Iris pigment epithelial cell (primary cell): ENCODE measurements at regions not wholly inside any gene's neighbourhood (a gene's known extent, or its start where the extent isn't known, plus 50 kb on each side); places are given as distances from the start of the nearest gene placed in this dataset.

ENCODE experiments used
- DNase-seq: peaks from one replicate; pipeline ENCODE4 v3.0.0-alpha.2; 2011; ENCODE audit warnings: low read depth

DNA sequence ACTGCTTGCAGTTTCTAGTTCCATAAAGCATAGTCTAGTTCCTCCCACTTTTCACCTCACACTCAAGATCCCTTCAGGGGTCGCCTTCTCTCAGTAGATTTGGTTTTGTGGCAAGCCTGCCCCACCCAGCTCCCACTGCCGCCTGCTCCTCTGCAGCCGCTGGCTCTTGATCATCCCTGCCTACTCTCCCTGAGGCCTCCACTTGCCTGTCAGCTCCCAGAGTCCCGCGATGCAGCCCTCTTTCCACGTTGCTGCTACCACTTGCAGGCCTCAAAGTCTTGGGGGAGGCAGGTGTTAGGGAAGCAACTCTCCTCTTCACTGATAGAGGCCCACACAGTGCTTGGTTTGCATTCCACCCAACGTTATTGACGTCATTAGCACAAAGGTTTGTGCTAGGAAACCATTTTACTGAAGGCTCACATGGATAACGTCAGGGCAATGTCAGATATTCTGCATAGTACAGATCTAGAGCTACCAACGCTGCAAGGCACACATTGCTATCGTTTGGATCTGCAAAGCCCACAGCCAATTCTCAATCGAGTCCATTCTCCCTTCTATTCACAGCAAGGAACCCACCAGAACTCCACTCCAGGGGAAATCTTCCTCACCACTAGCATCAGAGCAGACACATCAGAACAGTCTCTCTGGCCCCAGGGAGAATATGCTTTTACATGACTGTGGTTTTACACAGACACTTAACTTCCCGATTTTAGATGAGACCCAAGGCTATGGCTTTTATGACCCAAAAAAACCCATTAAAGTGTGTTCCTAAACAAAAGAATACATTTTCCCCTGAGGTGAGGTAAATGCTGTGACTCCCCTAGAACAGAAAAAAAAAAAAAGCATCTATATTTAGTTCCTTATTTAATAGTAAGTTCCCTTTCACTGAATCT is 519.5 kb upstream of the CAMK1G start:
- DNase-seq = no peak

DNA sequence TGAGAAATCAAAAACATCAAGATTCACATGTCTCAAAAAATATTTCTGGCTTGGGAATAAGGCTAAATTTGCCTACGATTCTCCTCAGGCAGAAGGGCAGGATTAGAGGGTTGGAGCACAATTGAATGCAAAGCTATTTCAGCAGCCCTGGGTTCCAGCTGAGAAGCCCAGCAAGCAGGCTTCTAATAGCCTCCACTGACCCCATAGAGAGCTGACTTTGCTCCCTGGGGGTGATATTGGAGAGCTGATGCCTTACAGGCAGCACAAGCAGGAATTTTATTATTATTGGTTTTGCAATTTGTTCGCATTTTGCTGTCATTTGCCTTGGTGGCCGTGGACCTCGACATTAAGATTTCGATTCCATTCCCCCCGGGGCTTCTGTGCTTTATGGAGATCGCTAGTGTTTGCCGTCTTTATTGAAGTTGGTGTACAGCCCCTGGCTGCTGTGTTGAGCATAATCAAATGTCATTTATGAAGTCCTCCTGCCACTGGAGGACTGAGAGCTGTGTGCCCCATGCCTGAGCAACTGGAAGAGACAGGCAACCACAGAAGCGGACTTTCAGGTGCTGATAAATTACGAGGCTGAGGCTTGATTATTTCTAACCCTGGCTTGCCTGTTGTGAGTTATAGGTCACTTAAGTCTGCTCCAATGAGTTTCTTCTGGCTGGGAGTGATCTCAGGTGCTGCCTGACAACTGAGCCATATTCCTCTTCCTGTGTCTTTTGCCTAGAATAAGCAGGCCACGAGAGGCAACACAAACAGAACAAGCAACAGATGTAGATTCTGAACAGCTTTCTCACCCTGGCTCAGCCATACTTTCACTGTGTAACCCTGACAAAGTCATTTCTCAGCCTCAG is 518.4 kb upstream of the CAMK1G start:
- DNase-seq = no peak

DNA sequence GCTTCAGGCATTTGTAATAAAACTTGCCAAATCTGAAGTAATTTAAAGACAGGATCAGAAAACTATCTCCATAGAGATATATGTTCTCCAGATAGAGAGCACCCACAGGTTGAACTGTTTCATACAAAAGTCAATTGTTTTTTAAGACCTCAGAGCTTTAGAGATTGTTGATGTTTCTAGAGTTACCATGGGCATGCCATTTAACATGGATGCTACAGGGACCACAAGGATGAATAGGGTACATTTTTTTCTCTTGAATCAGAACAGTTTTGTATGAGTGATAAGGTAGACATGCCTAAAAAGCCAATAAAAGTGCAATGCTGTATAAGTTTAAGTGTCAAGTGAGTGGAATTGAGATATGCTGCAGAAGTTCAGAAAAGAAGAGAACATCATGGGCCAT is 511.0 kb upstream of the CAMK1G start:
- peak; percentile 6 for DNase-seq

GRCh38 chr1:209073879-209074278 is 509.6 kb upstream of the CAMK1G start:
- no peak for DNase-seq

- DNase-seq = no peak
Measured at GRCh38 chr1:209074575-209075250, 508.8 kb upstream of the CAMK1G start.

GRCh38 chr1:209076688-209077087 is 506.8 kb upstream of the CAMK1G start:
- DNase-seq = peak; percentile 17

GRCh38 chr1:209080170-209080781 is 503.2 kb upstream of the CAMK1G start:
- DNase-seq = peak; percentile 5

DNA sequence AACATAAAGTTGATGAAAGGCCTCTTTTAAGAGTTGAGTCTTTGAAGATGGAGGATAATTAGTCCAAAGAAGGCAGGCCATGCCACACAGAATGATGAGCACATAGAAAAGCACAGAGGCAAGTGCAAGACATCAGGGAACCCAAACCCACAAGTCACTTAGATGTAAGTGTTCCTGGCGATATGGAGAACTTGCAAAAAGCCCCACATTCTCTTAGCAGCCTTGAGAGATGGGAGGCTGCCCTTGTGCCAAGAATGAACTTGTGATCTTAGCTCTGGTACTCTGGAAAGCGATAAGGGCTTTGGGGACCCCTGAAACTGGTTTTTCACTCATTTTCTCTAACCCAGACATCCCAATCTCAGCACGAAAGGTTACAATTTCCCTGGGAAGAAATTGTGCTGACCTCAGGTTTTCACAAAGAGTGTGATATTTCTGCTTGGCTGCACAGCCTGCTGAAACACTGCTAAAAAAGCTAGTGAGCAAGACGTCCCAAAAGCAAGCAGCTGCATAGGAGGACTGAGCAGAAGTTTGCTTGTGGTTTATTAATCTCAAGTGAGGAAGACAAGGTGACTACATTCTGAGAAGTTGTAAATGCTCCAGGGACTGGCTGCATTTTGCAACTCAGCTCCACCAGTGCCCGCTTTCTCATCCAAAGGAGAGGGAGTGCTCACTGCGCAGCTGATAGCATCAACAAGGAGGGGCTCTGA is 496.9 kb upstream of the CAMK1G start:
- peak; percentile 3 for DNase-seq

DNA sequence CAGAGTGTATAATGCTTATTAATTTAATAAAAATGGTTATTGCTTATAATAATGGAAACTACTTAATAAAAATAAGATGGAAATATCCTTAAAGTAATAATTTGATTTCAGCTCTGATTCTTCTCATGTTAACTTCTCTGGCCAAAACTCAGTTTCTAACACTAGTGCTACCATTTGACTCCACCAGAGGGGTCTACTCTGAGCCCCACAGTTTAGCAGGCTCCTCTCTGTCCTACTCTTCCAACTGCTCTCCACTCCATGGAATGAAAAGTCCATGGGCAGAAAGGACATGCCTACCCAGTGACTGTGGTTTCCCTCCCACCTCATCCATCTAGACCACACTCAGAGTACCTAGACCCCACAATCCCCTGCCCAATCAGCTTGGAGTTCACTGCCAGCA is 489.1 kb upstream of the CAMK1G start:
- no peak for DNase-seq

GRCh38 chr1:209095627-209096595 is 487.6 kb upstream of the CAMK1G start:
- peak; percentile 39 for DNase-seq

DNA sequence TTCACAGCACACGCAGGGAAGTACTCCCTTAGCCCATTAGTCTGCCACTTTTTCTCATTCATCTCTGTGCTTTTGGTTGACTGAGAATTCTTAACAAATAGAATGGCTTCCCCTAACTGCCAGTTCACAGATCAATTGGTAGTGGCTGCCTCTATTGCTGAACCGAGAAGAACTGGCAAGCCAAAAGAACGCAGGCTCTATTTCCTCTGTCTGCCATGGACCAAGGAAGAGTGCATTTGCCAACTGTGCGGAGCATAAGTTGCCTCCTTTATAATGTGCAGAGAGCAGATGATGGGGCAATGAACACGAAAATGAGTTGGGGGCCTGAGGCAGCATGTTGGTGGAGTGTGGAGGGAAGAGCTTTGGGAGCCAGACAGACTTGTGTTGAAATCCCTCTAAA is 483.1 kb upstream of the CAMK1G start:
- no peak for DNase-seq

GRCh38 chr1:209101106-209101505 is 482.4 kb upstream of the CAMK1G start:
- no peak for DNase-seq

GRCh38 chr1:209102120-209102519 is 481.4 kb upstream of the CAMK1G start:
- DNase-seq = no peak

GRCh38 chr1:209102531-209102930 is 481.0 kb upstream of the CAMK1G start:
- no peak for DNase-seq

- no peak for DNase-seq
Measured at GRCh38 chr1:209103092-209103491, 480.4 kb upstream of the CAMK1G start.

DNA sequence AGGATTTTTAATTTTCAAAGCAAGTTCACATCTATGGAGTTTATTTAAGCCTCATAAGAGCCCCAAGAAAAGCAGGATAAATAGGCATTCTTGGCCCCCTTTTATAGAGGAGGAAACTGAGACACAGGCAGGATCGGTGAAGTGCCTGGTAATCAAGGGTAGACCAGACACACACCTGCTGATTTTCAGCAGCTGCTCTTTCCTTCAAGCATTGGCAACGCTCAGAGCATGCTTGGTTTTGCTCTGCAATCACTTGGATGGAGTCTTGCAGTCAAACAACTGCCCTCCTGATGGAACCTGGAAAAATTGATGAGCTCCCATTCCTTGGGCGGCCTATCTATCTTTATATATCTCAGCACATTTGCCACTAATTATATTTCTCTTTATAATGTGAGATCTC is 478.9 kb upstream of the CAMK1G start:
- no peak for DNase-seq

DNA sequence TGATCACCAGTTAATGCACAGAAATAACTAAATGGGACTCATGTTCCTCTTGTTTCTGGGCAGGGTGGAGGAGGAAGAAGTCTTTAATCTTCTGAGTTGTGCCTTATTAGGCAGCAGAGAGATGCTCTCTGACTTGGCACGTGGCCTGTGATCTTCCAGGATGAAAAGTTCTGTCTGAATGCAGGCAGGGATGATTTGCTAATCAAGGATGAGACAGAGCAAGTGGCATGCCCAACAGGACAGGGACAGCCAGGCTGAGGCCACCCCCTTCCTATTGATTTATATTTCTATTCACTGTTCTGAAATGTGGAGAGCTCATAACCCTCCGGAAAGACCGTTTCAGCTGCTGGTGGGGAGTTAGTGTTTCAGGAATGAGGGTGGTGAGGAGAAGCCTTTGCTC is 477.8 kb upstream of the CAMK1G start:
- no peak for DNase-seq

GRCh38 chr1:209106237-209106741 is 477.2 kb upstream of the CAMK1G start:
- peak; percentile 23 for DNase-seq

GRCh38 chr1:209106861-209107260 is 476.7 kb upstream of the CAMK1G start:
- no peak for DNase-seq

DNA sequence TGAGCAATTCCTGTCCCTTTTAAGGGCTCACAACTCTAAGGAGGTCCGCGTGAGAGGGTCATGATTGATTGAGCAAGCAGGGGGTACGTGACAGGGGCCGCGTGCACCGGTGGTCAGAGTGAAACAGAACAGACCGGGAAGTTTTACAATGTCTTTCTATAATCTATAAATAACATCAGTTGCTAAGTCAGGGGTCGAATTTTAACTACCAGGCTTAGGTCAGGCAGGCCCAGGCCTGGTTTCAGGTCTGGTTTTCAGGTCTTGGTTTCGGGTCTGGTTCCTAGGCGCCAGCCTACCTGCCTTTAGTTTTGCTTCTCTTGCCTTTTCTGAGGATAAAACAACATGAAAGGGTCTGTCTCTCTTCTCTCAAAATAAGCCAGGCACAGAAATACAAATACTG is 476.0 kb upstream of the CAMK1G start:
- DNase-seq = no peak
